B cell (primary cell): ENCODE measurements at regions not wholly inside any gene's neighbourhood (a gene's known extent, or its start where the extent isn't known, plus 50 kb on each side); places are given as distances from the start of the nearest gene placed in this dataset.

Source experiments
- ATAC-seq: fragments of 200-7000 bp; cut with Tn5 transposase; one replicate; pipeline ENCODE4 v1.10.0; 2021; ENCODE audit warnings: low read depth, mild to moderate bottlenecking, moderate number of reproducible peaks, moderate library complexity
- CTCF ChIA-PET: fragments of 350-600 bp; sonication (Branson Sonifier 250); formaldehyde crosslinking; loops from one replicate; lab custom pipeline; 2021; ENCODE audit warnings: antibody characterized with exemption, inconsistent platforms; lab: Charles Lee
- POLR2A ChIA-PET: fragments of 350-600 bp; sonication (Branson Sonifier 250); formaldehyde crosslinking; loops from one replicate; lab custom pipeline; 2021; ENCODE audit warnings: antibody characterized with exemption; lab: Charles Lee
- DNase-seq: peaks from one replicate; pipeline ENCODE4 v3.0.0; 2013
- H2AFZ ChIP-seq: 2 replicates; pipeline ENCODE4 v1.6.1; 2012; ENCODE audit warnings: mild to moderate bottlenecking, low read depth, low read length; ENCODE audit not compliant: insufficient read depth, poor library complexity, severe bottlenecking
- H3K27ac ChIP-seq, 2 donors: 1 replicate in 1 of 2; 2 replicates in 1 of 2; pipeline ENCODE4 v1.5.1; 2012 to 2013; ENCODE audit warnings: low read length in 2 of 2, mild to moderate bottlenecking in 2 of 2, moderate library complexity in 1 of 2
- H3K27me3 ChIP-seq, 4 experiments: fragments of 200-600 bp in 1 of 4; sonication (generic) in 1 of 4; replicated peaks in 1 of 4; 1 replicate in 2 of 4; 2 replicates in 2 of 4; pipeline versions ENCODE4 v1.6.1 to v1.7.0; 2013 to 2016; ENCODE audit warnings: low read length in 3 of 4, mild to moderate bottlenecking in 2 of 4, mixed read lengths in 1 of 4, moderate library complexity in 1 of 4; ENCODE audit not compliant: insufficient read depth in 4 of 4, control insufficient read depth in 3 of 4; ENCODE audit errors: control extremely low read depth in 1 of 4
- H3K36me3 ChIP-seq, 2 experiments: replicated peaks in 1 of 2; 1 replicate in 1 of 2; 2 replicates in 1 of 2; pipeline versions ENCODE4 v1.6.1 to v1.7.1; 2013; ENCODE audit warnings: low read length in 1 of 2; ENCODE audit not compliant: insufficient read depth in 2 of 2, control insufficient read depth in 1 of 2; ENCODE audit errors: control extremely low read depth in 1 of 2, extremely low read depth in 1 of 2
- H3K4me1 ChIP-seq, 2 donors: fragments of 200-600 bp in 1 of 2; sonication (generic) in 1 of 2; 1 replicate in 1 of 2; 2 replicates in 1 of 2; pipeline versions ENCODE4 v1.5.1 to v1.6.1; 2013 to 2017; ENCODE audit warnings: low read length in 2 of 2; ENCODE audit not compliant: control insufficient read depth in 2 of 2, insufficient read depth in 2 of 2
- H3K4me2 ChIP-seq: replicated peaks from 2 replicates; pipeline ENCODE3; 2012; ENCODE audit warnings: mild to moderate bottlenecking, low read depth, low read length; ENCODE audit not compliant: poor library complexity, severe bottlenecking
- H3K4me3 ChIP-seq, 5 experiments: fragments of 200-600 bp in 1 of 5; sonication (generic) in 1 of 5; 1 replicate in 3 of 5; 2 replicates in 2 of 5; pipeline versions ENCODE4 v1.5.1 to v1.7.0; 2011 to 2016; ENCODE audit warnings: low read length in 4 of 5, mild to moderate bottlenecking in 4 of 5, low read depth in 2 of 5, control low read depth in 1 of 5, moderate library complexity in 1 of 5; ENCODE audit not compliant: insufficient read depth in 1 of 5; ENCODE audit errors: control extremely low read depth in 1 of 5, extremely low read depth in 1 of 5
- H3K79me2 ChIP-seq: fragments of 200-600 bp; sonication (generic); one replicate; pipeline ENCODE4 v1.6.0; 2016; ENCODE audit warnings: low read length; ENCODE audit not compliant: control insufficient read depth, insufficient read depth
- H3K9ac ChIP-seq: fragments of 200-600 bp; sonication (generic); 2 replicates; pipeline ENCODE4 v1.6.1; 2017; ENCODE audit warnings: mild to moderate bottlenecking, low read length, moderate library complexity
- H3K9me3 ChIP-seq, 3 donors: one replicate each; pipeline versions ENCODE4 v1.6.1 to v1.7.1; 2013; ENCODE audit warnings: low read length in 2 of 3; ENCODE audit not compliant: control insufficient read depth in 2 of 3, insufficient read depth in 1 of 3; ENCODE audit errors: control extremely low read depth in 1 of 3
- H4K20me1 ChIP-seq: 2 replicates; pipeline ENCODE4 v1.6.0; 2012; ENCODE audit warnings: mild to moderate bottlenecking, low read length; ENCODE audit not compliant: insufficient read depth, control insufficient read depth, poor library complexity, severe bottlenecking
- H3K27ac Mint-ChIP-seq: one replicate; pipeline ENCODE4 v1.8.0; 2021; ENCODE audit warnings: mixed read lengths
- H3K27me3 Mint-ChIP-seq: one replicate; pipeline ENCODE4 v1.8.0; 2021; ENCODE audit warnings: mixed read lengths
- H3K4me1 Mint-ChIP-seq: one replicate; pipeline ENCODE4 v1.8.0; 2021; ENCODE audit warnings: mixed read lengths
- H3K4me3 Mint-ChIP-seq: one replicate; pipeline ENCODE4 v1.8.0; 2021; ENCODE audit warnings: mixed read lengths
- H3K9me3 Mint-ChIP-seq: one replicate; pipeline ENCODE4 v1.8.0; 2022; ENCODE audit warnings: mixed read lengths; ENCODE audit not compliant: insufficient read depth
- EZH2 ChIP-seq: IDR thresholded peaks from 2 replicates; pipeline ENCODE4 v1.6.1; 2012; ENCODE audit warnings: borderline replicate concordance, low read depth, mild to moderate bottlenecking, moderate library complexity, low read length; ENCODE audit not compliant: insufficient read depth, poor library complexity, severe bottlenecking
- WGBS: methylation state at CpG from one replicate; pipeline ENCODE4 v1.1.5; 2013; ENCODE audit warnings: missing lambda C conversion rate; ENCODE audit not compliant: insufficient coverage; 5-methylcytosine and 5-hydroxymethylcytosine counted together
- intact Hi-C: fragments of 100-400 bp; cut with micrococcal nuclease; formaldehyde crosslinking; loops from one replicate; pipeline ENCODE4 v1.10.0; 2022
- TF ChIP-seq, protein P1 (sequence below): fragments of 200-600 bp; IDR thresholded peaks from one replicate; pipeline ENCODE4 v1.8.0; 2022; ENCODE audit warnings: antibody characterized with exemption, mild to moderate bottlenecking

- no peaks in the 10 kb centered on the region for H3K79me2 ChIP-seq
- 98% methylated on average over 6 of the region's 11 CpGs for WGBS
- no peak overlapping the region for H3K4me3 ChIP-seq
- Mint-ChIP-seq H3K27ac (no peak overlapping the region), H3K9me3 (no peaks in the 10 kb centered on the region), H3K4me1 (no peaks in the 10 kb centered on the region), H3K27me3 (no peaks in the 10 kb centered on the region), H3K4me3 (no peak overlapping the region)
- H3K9me3 ChIP-seq: no peaks in the 10 kb centered on the region
- no peaks in the 10 kb centered on the region for H4K20me1 ChIP-seq
- no peaks in the 10 kb centered on the region for H3K27me3 ChIP-seq
- TF ChIP-seq, protein P1, sequence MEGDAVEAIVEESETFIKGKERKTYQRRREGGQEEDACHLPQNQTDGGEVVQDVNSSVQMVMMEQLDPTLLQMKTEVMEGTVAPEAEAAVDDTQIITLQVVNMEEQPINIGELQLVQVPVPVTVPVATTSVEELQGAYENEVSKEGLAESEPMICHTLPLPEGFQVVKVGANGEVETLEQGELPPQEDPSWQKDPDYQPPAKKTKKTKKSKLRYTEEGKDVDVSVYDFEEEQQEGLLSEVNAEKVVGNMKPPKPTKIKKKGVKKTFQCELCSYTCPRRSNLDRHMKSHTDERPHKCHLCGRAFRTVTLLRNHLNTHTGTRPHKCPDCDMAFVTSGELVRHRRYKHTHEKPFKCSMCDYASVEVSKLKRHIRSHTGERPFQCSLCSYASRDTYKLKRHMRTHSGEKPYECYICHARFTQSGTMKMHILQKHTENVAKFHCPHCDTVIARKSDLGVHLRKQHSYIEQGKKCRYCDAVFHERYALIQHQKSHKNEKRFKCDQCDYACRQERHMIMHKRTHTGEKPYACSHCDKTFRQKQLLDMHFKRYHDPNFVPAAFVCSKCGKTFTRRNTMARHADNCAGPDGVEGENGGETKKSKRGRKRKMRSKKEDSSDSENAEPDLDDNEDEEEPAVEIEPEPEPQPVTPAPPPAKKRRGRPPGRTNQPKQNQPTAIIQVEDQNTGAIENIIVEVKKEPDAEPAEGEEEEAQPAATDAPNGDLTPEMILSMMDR: no peak
- no peak for TF ChIP-seq EZH2
- no peak for ATAC-seq
- ChIA-PET CTCF (no interaction called here), POLR2A (no interaction called here)
- H3K27ac ChIP-seq: no peak overlapping the region
- intact Hi-C loops: no loop called here
- no peaks in the 10 kb centered on the region for H3K36me3 ChIP-seq
- H3K4me2 ChIP-seq: no peak overlapping the region
- no peak overlapping the region for H3K9ac ChIP-seq
- DNase-seq: no peak
- no peak overlapping the region for H2AFZ ChIP-seq
- H3K4me1 ChIP-seq: no peaks in the 10 kb centered on the region
These were observed 75.7 kb upstream of the TBX3 start for GRCh38 chr12:114759635-114760034.

DNA sequence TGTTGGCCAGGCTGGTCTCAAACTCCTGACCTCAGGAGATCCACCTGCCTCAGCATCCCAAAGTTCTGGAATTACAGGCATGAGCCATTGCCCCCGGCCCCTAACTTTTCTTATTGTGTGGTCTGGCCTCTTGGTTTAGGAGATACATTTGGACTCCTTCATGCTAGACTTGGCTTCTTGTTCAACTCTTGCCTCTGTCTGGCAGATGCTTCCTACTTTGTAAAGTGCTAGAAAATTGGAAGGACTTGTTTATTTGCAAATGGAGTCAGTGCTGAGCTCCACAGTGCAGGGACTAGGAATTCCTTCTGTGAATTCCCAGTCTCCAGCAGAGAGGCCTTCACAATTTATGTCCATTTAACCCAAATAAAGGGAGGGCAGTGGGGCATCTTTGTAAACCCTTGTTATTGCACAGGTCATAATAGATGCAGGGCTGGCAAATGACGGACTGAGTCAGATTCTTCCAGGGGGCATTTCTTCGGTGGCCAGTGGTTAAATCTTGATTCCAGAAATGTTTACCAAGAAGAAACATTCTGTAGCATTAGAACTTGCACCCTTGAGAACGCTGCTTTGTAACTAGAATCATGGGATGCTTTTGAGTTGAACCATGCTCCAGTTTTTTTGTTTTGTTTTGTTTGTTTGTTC is 73.8 kb upstream of the TBX3 start:
- H4K20me1 ChIP-seq: no peaks in the 10 kb centered on the region
- no peak for ATAC-seq
- no peak overlapping the region for H3K27ac ChIP-seq
- H3K4me3 Mint-ChIP-seq: no peak overlapping the region
- intact Hi-C loops: no loop called here
- H3K36me3 ChIP-seq: no peaks in the 10 kb centered on the region
- ChIA-PET POLR2A (no interaction called here), CTCF (no interaction called here)
- H3K79me2 ChIP-seq: no peaks in the 10 kb centered on the region
- H3K27ac Mint-ChIP-seq: no peak overlapping the region
- H3K4me3 ChIP-seq: no peak overlapping the region
- no peak overlapping the region for H3K9ac ChIP-seq
- TF ChIP-seq EZH2: no peak
- TF ChIP-seq, protein P1: no peak
- H3K4me2 ChIP-seq: no peak overlapping the region
- no peak overlapping the region for H2AFZ ChIP-seq
- DNase-seq: no peak
- H3K9me3 ChIP-seq: no peaks in the 10 kb centered on the region
- no peaks in the 10 kb centered on the region for H3K4me1 ChIP-seq
- H3K9me3 Mint-ChIP-seq: no peaks in the 10 kb centered on the region
- H3K27me3 ChIP-seq: no peaks in the 10 kb centered on the region
- no peaks in the 10 kb centered on the region for H3K27me3 Mint-ChIP-seq
- no peaks in the 10 kb centered on the region for H3K4me1 Mint-ChIP-seq
- WGBS: 89% methylated on average over 4 of the region's 4 CpGs
